HG02981 (cell line): ENCODE measurements at regions not wholly inside any gene's neighbourhood (a gene's known extent, or its start where the extent isn't known, plus 50 kb on each side); places are given as distances from the start of the nearest gene placed in this dataset.

Experiments
- ATAC-seq: cut with Tn5 transposase; IDR thresholded peaks from one replicate; pipeline ENCODE4 v1.9.1; 2021; ENCODE audit warnings: mild to moderate bottlenecking, moderate library complexity; ENCODE audit not compliant: unreplicated experiment

DNA sequence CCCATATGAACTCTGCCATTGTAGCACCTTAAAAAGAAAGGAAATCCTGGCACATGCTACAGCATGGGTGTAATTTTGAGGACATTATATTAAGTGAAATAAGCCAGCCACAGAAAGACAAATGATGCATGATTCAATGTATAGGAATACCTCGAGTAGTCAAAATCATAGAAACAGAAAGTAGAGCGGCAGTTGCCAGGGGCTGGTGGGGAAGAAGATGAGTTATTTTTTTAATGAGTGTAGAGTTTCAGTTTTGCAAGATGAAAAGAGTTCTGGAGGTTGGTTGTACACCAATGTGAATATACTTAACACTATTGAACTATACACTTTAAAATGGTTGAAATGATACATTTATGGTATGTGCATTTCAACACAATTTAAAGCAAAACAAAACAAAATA, 133.0 kb downstream of the ZDHHC21 start:
- peak; percentile 54 for ATAC-seq

- no peak for ATAC-seq
These were observed 138.3 kb downstream of the ZDHHC21 start for GRCh38 chr9:14554886-14555285.

GRCh38 chr9:14547245-14548060, 145.8 kb downstream of the ZDHHC21 start:
- no peak for ATAC-seq

DNA sequence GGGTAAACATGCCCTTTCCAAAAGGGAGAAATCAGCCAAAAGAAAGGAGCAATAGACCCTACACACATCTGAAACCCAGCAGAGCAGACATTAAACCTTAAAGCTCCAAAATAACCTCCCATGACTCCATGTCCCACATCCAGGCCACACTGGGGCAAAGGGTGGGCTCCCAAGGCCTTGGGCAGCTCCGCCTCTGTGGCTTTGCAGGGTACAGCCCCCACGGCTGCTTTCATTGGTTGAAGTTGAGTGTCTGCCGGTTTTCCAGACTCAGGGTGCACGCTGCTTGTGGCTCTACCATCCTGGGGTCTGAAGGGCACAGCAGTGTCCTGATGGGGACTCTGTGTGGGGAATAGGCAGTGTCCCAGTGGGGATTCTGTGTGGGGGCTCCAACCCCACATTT, 146.5 kb downstream of the ZDHHC21 start:
- ATAC-seq, result no peak

DNA sequence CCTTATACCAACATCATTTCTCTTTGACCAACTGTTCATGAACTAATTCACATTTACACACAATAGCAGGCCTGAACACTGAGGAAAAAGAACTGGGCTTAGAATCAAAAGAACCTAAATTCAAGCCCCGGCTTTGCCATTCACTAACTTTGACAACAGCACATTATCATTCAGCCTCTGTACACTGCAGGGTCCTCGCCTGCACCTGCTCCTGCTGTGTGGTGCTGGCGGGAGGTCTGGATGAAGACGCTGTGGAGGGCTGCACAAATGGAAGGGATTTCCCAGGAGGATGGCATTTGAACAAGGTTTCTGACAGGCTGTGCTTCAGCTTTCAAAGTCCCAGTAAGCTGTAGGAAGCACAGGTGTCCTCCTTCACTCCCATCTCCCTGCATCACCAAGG, 151.2 kb downstream of the ZDHHC21 start:
- ATAC-seq, result no peak

- no peak for ATAC-seq
These were observed 154.7 kb downstream of the ZDHHC21 start for GRCh38 chr9:14538526-14538925.

DNA sequence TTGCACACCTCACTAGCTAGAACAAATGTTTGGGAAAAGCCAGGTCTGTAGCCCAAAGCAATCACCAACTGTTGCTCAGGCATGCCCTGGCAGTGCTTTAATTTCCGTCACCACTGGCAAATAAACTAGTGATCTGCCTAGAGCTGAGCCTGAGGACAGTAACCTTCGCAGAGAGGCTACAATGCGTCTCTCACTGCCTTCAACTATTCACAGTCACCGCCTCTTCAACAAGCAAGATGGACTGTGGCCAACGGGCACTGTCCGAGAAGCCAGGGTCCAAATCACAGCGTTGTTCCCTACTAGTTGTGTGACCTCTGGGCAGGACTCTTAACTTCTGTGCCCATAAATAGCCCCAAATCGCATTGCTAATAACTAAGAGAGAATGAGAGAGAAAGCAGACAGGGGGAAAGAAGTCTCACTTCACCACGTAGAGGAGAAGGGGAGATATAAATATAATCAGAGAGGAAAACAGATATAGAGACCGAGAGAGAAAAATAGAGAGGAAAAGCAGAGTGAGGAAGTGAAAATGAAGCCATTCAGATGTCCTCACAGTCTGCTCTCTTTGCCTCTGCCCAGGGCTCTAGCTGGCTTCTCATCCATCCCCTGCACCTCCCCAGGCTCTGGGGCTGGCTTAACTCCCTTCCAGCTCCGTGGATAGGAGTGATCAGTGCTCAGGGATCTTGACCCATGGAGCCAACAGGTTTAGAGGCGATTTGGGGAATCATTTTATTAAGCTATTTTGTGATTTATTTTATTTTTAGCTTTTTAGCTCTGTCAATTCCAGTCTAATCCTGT, 157.9 kb downstream of the ZDHHC21 start:
- no peak for ATAC-seq

DNA sequence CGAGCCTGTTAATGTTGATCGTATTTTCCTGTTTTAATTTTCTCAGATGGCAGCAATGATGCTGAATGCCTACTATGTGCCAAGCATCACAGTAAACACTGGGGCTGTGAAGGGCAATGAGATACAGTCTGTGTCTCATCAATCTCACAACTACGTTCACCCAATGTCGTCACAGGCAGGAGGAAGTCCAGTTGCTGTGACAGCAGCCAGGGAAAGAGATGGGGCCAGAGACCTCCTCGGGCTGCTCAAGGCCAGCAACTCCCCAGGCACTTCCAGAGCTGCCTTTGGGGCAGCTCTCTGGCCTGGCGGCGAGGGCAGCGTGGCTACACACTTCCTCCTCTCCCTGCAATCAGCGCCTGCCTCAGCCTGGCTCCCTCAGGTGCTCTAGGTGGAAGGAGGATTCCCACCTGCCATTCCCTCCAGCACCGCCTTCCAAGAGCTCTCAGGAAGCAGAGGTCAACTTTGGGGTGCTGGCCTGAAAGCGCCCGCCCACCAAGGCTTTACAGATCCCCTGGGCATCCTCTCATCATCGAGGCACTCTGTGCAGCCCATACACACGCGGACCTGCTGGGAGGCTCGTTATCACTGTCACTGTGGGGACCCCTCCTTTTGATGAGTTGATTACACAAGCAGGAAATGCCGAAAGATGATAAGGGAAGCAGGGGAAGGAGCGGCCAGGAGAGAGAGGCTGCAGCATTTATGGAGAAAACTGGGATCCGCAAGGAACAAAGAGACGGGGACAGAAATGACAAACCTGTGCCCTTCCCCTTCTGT, 159.2 kb downstream of the ZDHHC21 start:
- ATAC-seq, result no peak

DNA sequence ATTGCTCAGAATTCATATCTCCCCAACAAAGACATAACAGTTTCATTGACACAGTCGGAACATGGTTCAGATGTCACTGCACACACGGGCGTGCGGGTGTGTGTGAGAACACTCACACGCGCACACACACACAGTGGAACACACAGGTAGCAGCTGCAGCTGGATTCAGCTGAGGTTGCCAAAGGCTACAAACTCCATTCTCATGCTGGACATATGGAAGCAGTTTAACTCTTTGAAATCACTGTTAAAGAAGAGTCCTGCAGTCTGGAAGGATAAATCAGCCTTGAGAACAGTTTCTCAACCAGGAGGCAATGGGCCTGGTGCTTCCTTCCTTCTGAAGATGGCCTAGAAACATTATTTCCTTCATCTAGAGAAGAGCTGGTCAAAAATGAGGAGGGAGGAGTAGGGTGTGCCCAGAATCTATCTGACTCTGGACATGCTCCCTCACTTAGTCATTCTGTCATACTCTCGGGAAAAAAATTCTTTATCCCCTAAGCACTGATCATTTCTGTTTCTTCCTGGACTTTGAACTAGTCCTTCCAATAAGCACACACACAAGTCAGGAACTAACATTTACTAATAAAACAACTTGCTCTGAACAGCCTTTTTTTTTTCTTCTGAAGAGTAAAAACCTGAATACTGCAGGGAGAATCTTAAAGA, 160.6 kb downstream of the ZDHHC21 start:
- no peak for ATAC-seq

DNA sequence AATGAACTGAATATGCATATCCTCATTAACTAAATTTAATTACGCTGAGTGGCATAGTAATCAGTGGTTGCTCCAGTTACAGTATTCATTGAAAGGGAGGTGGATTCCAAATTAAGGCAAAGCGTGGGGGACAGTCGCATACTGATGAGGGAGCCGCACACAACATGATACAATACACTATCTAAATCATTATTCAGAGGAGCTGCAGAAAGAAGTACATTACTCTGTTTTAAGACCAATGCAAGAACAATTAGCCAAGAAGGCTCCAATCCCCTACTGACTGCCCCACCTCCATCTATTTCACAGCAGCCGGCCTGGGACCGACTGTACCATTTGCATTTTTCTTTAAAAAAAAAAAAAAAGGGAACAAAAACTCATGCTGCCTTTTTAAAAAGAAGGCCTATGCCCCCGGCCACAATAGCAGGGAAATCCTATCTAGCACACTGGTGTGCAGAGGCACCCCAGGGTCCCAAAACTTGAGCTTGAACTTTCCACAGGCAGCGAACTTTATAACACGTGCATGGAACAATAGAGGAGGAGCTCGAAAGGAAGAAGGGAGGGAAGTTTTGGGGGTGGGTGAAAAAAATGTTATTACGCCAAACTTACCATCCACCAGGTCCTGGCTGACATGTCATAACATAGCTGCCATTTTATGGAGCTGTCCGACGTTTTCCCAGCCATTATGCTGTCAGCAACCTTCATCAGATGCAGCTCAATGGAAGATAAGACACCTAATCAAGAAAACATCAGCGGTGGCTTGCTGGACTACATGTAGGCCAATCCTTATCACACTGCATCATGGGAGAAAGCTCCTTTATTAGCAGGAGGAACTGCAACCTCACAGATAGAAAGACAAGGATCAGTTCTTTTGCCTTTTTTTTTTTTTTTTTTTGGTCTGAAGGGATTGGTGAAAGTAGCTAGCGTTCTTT, 161.6 kb downstream of the ZDHHC21 start:
- ATAC-seq, result no peak

- no peak for ATAC-seq
These were observed 162.4 kb downstream of the ZDHHC21 start for GRCh38 chr9:14530841-14531240.

- ATAC-seq, result no peak
These were observed 162.9 kb downstream of the ZDHHC21 start for GRCh38 chr9:14530366-14530765.

DNA sequence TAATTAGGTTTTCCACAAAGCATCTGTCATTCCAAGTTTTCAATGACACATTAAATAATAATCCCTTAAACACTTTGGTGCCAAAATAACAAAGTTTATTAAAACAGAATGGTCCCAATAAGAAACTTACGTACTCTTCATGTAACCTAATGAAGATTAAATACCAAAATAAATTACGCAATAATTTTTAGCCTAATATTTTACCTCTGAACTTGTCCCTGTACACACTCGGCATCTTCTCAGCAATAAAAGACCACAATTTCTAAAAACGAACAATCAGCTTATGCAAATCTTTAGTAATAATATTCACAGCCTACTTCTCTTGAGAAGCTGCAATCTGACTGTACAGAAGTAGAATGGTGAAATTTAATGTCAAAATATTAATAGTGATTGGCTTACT, 163.6 kb downstream of the ZDHHC21 start:
- ATAC-seq, result no peak

GRCh38 chr9:14529054-14529453, 164.2 kb downstream of the ZDHHC21 start:
- ATAC-seq, result no peak

GRCh38 chr9:14526504-14526903, 166.7 kb downstream of the ZDHHC21 start:
- no peak for ATAC-seq

DNA sequence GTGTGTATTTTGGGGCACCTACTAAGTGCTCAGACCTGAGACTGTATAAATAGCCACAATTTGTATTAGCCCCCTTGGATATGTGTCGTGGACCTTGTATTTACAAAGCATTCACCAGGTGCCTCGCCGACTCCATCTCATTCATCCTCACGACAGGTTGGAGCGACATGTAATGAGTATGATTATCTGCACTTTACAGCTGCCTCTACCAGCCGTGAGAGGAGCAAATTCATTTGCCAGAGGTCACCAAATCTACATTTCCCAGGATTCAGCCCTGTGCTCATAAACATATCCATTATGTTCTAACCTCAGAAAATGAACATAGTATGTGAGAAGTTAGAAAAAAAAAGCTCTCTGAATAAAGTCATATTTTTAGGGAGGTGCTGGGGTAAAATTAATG, 167.4 kb downstream of the ZDHHC21 start:
- ATAC-seq, result no peak

DNA sequence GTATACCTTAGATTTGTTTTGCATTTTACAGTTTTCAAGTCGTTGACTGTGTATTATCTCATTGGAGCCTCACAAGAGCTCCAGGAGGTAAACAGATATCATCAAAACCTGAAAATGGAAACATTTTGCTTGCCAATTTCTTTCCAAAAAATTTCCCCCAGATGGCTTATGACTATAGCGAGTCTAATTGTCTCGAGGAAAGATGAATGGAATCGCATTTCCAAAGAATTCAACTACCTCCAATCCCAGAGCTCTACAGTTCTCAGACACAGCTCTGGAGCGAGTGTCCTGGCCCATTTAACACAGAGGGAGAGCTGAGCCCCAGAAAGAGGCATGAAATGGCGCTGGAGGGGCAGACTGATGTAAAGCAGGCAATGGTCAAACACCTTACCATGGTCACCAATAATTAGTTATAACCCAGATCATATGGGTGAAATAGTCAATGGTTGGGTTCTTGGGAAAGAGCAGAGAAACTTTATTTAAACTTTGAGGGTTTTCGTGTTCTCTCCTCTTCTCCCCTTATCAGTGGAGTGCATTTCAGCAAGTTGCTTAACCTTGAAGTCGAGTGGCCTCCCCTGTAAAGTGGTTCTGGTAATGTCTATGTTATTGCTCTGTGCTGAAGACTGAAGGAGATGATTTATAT, 168.2 kb downstream of the ZDHHC21 start:
- no peak for ATAC-seq

- no peak for ATAC-seq
These were observed 169.7 kb downstream of the ZDHHC21 start for GRCh38 chr9:14523545-14523944.

- no peak for ATAC-seq
These were observed 170.4 kb downstream of the ZDHHC21 start for GRCh38 chr9:14522627-14523379.
